ENCODE measurements at regions not wholly inside any gene's neighbourhood (a gene's known extent, or its start where the extent isn't known, plus 50 kb on each side); places are given as distances from the start of the nearest gene placed in this dataset.

DNA sequence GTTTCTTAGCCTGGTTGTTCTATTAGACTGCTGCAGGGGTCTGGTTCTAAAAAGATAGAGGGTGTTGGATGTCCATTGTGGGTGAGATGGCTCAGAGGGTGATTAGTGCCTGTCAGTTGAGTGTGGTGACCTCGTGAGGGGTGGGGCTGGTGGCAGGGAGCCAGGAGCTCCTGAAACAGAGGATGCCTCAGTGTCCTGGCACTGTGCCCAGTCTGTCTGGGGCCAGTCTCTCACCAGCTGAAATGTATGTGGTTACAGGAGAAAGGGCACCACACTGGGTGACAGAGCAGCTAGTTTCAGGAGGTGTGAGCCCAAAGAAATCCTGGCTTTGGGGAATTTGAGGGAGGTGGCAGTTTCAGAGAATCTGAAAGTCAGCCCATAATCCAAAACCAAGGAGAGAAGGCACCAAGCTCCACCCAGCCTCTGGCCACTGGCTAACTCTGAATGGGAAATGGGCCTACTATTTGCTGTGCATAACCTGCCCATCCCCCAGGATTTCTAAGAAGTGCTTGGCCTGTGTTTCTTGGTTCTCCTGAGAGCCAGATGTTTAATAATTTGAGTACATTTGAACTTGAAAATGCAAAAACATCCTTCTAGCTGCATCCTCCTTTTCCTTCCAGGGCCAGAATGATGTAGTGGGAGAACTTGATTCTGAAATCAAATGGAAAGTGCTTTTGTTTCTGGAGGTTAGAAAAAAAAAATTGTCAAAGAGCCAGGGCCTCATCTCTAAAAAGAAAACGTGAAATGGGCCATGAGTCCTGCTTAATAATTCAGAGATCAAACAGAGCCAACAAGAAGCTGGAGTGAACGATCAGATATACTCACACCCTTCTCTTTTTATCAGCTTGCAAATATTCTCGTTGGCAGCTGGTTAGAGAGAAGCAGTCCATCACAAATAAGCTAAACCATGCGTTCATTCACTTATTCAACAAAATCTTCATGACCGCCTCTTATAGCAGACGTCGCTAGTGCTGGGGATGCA lies 92.3 kb downstream of the B3GNT2 start:
- DNase-seq (ENCODE audit: low read depth, low spot score), result no peak
- Histone ChIP-seq H3K4me3 (ENCODE audit: low read depth, low read length) (no peak overlapping the region), H3K27me3 (ENCODE audit: control insufficient read depth, insufficient read depth, low read length) (peaks cover 3% of the 10 kb centered on the region), H3K9me3 (ENCODE audit: control insufficient read depth, insufficient read depth, low read length) (peaks cover 7% of the 10 kb centered on the region), H3K27ac (ENCODE audit: low read depth, low read length) (no peak overlapping the region)
- ChIA-PET POLR2A (no interaction called here), CTCF (interaction anchor here (1.6 kb wide), 1 partner anchor 11 kb away, joined by 4 read pairs; no protein-coding TSS in a partner anchor)
- TF ChIP-seq, protein P1, sequence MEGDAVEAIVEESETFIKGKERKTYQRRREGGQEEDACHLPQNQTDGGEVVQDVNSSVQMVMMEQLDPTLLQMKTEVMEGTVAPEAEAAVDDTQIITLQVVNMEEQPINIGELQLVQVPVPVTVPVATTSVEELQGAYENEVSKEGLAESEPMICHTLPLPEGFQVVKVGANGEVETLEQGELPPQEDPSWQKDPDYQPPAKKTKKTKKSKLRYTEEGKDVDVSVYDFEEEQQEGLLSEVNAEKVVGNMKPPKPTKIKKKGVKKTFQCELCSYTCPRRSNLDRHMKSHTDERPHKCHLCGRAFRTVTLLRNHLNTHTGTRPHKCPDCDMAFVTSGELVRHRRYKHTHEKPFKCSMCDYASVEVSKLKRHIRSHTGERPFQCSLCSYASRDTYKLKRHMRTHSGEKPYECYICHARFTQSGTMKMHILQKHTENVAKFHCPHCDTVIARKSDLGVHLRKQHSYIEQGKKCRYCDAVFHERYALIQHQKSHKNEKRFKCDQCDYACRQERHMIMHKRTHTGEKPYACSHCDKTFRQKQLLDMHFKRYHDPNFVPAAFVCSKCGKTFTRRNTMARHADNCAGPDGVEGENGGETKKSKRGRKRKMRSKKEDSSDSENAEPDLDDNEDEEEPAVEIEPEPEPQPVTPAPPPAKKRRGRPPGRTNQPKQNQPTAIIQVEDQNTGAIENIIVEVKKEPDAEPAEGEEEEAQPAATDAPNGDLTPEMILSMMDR (IDR thresholded peaks at IDR 0.05; ENCODE audit: low read depth, low read length), result no peak

DNA sequence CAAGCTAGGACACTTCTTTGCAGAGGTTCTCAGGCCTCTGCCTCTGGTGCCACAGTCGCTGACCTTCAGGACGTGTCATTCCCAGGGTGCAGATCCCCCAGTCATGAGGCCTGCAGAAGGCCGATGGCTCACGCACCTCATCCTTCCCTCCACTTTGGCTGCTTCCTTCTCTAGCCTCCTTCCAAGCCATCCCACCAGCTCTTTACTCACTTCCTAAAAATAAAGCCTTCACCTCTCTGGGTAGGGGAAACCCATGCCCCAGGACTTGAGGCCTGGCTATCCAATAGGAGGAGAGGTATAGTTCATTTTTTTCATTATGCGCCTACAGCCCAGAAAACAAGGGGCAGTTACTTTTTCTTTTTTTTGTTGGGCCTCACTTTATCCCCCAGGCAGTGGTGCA lies 91.4 kb downstream of the B3GNT2 start:
- TF ChIP-seq, protein P1 (IDR thresholded peaks at IDR 0.05; ENCODE audit: low read depth, low read length), result no peak
- ChIA-PET CTCF (interaction anchor here (1.6 kb wide), 1 partner anchor 12 kb away, joined by 4 read pairs; no protein-coding TSS in a partner anchor), POLR2A (no interaction called here)
- peaks cover 7% of the 10 kb centered on the region for H3K9me3 ChIP-seq (ENCODE audit: control insufficient read depth, insufficient read depth, low read length)
- H3K27ac ChIP-seq (ENCODE audit: low read depth, low read length), result no peak overlapping the region
- DNase-seq (ENCODE audit: low read depth, low spot score), result no peak
- H3K4me3 ChIP-seq (ENCODE audit: low read depth, low read length), result no peak overlapping the region
- H3K27me3 ChIP-seq (ENCODE audit: control insufficient read depth, insufficient read depth, low read length), result peaks cover 3% of the 10 kb centered on the region

DNA sequence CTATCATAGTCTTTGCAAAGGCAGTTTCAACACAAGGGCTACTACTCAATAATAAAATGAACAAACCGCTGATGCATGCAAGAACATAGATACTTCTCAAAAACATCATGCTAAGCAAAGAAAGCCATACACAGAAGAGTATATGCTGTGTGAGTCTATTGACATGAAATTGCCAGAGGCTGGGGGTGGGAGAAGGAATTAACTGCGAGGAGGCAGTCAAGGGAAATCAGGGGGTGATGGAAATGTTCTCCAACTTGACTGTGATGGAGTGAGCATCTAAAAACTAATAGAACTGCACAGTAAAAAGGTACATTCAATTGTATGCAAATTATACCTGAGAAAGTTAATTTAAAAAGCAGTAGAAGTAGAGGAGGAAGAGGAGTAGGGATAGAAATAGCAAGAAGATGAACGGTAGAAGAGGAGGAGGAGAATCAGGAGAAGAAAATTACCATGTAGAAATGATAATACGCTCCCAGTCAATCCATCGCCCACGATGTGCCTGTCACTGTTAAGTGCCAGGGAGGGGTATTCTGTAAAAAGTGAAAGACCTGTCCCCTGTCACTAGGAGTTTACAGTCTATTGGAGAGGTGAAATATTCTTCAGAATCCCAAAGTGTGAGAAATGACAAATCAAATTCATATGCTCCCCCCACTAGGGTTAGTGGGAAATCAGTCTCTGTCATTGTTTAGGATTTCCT lies 90.3 kb downstream of the B3GNT2 start:
- ChIA-PET POLR2A (no interaction called here), CTCF (no interaction called here)
- Histone ChIP-seq H3K4me3 (ENCODE audit: low read depth, low read length) (no peak overlapping the region), H3K9me3 (ENCODE audit: control insufficient read depth, insufficient read depth, low read length) (peaks cover 7% of the 10 kb centered on the region), H3K27me3 (ENCODE audit: control insufficient read depth, insufficient read depth, low read length) (no peaks in the 10 kb centered on the region), H3K27ac (ENCODE audit: low read depth, low read length) (no peak overlapping the region)
- DNase-seq (ENCODE audit: low read depth, low spot score), result no peak
- TF ChIP-seq, protein P1 (IDR thresholded peaks at IDR 0.05; ENCODE audit: low read depth, low read length), result no peak

DNA sequence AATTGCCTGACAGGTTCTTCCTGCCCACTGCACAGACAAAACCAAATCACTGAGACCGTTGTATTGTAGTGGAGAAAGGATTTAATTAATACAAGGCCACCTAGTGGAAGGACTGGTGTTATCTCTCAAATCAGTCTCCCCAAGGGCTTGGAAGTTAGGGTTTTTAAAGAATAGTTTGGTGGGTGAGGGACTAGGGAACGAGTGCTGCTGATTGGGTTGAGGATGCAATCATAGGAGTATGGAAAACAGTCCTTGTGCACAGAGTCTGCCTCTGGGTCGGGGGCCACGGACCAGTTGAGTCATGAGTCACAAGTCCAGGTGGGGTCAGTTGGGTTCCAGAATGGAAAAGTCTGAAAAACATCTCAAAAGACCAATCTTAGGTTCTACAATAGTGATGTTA lies 89.1 kb downstream of the B3GNT2 start:
- Histone ChIP-seq H3K4me3 (ENCODE audit: low read depth, low read length) (no peak overlapping the region), H3K27me3 (ENCODE audit: control insufficient read depth, insufficient read depth, low read length) (no peaks in the 10 kb centered on the region), H3K27ac (ENCODE audit: low read depth, low read length) (no peak overlapping the region), H3K9me3 (ENCODE audit: control insufficient read depth, insufficient read depth, low read length) (peaks cover 7% of the 10 kb centered on the region)
- TF ChIP-seq, protein P1 (IDR thresholded peaks at IDR 0.05; ENCODE audit: low read depth, low read length), result no peak
- ChIA-PET CTCF (no interaction called here), POLR2A (no interaction called here)
- DNase-seq (ENCODE audit: low read depth, low spot score), result no peak

DNA sequence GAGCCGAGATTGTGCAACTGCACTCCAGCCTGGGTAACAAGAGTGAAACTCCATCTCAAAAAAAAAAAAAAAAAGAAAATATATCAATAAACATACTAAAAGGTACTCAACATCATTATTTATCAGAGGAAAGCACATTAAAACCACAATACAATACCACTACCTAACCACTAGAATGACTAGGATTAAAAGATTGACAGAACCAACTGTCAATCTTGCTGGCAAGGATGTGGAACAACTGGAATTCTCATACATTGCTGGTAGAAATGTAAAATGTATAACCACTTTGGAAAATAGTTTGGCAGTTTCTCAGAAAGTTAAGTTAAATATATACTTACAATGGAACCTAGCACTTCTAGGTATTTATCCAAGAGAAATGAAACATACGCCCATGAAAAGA lies 88.6 kb downstream of the B3GNT2 start:
- Histone ChIP-seq H3K4me3 (ENCODE audit: low read depth, low read length) (no peak overlapping the region), H3K9me3 (ENCODE audit: control insufficient read depth, insufficient read depth, low read length) (peaks cover 7% of the 10 kb centered on the region), H3K27ac (ENCODE audit: low read depth, low read length) (no peak overlapping the region), H3K27me3 (ENCODE audit: control insufficient read depth, insufficient read depth, low read length) (no peaks in the 10 kb centered on the region)
- ChIA-PET POLR2A (no interaction called here), CTCF (no interaction called here)
- TF ChIP-seq, protein P1 (IDR thresholded peaks at IDR 0.05; ENCODE audit: low read depth, low read length), result no peak
- DNase-seq (ENCODE audit: low read depth, low spot score), result no peak

Data from AG04450 (cell line).